ENCODE measurements at regions not wholly inside any gene's neighbourhood (a gene's known extent, or its start where the extent isn't known, plus 50 kb on each side); places are given as distances from the start of the nearest gene placed in this dataset.

DNA sequence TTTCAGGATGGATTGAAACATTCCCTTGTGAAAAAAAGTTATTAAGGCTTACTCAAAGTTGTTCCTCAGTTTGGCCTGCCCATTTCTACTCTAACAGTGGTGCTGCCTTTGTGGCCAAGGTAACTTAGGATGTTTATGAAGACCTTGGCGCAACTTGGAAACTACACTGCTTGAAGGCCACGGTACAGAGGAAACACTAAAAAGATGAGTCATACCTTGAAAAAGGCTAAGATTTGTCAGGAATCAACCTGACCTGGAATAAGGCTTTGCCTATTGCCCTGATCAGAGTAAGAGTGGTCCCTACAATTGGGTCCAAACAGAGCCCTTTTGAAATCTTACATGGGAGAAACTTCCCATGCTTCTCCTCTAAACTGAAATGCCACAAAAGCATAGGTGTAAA lies 119.9 kb upstream of the MOCS1 start:
- TF ChIP-seq, protein P1, sequence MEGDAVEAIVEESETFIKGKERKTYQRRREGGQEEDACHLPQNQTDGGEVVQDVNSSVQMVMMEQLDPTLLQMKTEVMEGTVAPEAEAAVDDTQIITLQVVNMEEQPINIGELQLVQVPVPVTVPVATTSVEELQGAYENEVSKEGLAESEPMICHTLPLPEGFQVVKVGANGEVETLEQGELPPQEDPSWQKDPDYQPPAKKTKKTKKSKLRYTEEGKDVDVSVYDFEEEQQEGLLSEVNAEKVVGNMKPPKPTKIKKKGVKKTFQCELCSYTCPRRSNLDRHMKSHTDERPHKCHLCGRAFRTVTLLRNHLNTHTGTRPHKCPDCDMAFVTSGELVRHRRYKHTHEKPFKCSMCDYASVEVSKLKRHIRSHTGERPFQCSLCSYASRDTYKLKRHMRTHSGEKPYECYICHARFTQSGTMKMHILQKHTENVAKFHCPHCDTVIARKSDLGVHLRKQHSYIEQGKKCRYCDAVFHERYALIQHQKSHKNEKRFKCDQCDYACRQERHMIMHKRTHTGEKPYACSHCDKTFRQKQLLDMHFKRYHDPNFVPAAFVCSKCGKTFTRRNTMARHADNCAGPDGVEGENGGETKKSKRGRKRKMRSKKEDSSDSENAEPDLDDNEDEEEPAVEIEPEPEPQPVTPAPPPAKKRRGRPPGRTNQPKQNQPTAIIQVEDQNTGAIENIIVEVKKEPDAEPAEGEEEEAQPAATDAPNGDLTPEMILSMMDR (IDR thresholded peaks at IDR 0.05; ENCODE audit: low read depth, low read length, poor library complexity, severe bottlenecking), result no peak
- TF ChIP-seq EZH2phosphoT487 (IDR thresholded peaks at IDR 0.05; ENCODE audit: borderline replicate concordance, low read length), result no peak
